ENCODE measurements at regions not wholly inside any gene's neighbourhood (a gene's known extent, or its start where the extent isn't known, plus 50 kb on each side); places are given as distances from the start of the nearest gene placed in this dataset.
"Not testable (repeated sequence)": the region's sequence is repeated elsewhere in the genome, so short reads cannot be mapped to it uniquely, and the experiment has no call there.

- intact Hi-C loops (cut with DNase I, micrococcal nuclease) = no loop called here
- Histone ChIP-seq H3K4me3 (no peak overlapping the region), H3K9me3 (no peaks in the 10 kb centered on the region), H3K4me1 (ENCODE audit: low read depth) (peaks cover 13% of the 10 kb centered on the region), H3K36me3 (ENCODE audit: low read depth) (no peaks in the 10 kb centered on the region)
- ATAC-seq = no peak
- TF ChIP-seq CTCF (IDR thresholded peaks at IDR 0.05) = no peak
- no peak for DNase-seq
Observed at GRCh38 chr6:167708501-167709094, 118.1 kb upstream of the AFDN start.

GRCh38 chr6:167709196-167709595, 117.5 kb upstream of the AFDN start:
- H3K9me3 ChIP-seq = no peaks in the 10 kb centered on the region
- no peaks in the 10 kb centered on the region for H3K36me3 ChIP-seq (ENCODE audit: low read depth)
- peaks cover 13% of the 10 kb centered on the region for H3K4me1 ChIP-seq (ENCODE audit: low read depth)
- no peak for TF ChIP-seq CTCF (IDR thresholded peaks at IDR 0.05)
- intact Hi-C loops (cut with DNase I, micrococcal nuclease) = no loop called here
- H3K4me3 ChIP-seq = no peak overlapping the region
- ATAC-seq (no peak), DNase-seq (no peak)

DNA sequence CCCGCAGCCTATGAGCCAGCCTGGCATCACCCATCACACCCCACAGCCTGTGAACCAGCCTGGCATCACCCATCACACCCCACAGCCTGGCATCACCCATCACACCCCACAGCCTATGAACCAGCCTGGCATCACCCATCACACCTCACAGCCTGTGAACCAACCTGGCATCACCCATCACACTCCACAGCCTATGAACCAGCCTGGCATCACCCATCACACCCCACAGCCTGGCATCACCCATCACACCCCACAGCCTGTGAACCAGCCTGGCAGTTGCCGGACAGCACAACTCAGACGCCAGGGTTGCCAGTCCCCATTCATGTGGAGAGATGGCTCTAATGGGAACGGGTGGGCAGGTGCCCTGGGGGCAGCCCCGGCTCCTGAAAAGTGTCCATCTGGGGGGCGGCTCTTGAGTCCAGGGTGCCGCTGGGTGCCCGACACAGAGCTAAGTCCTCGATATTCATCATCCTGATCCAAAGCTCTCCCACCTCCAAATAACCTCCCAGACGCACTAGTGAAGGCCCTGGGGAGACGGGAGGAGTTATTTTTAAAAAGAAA, 116.9 kb upstream of the AFDN start:
- H3K36me3 ChIP-seq (ENCODE audit: low read depth); ATAC-seq; H3K9me3 ChIP-seq; intact Hi-C loops (cut with DNase I, micrococcal nuclease); DNase-seq; H3K4me3 ChIP-seq: not testable (repeated sequence)
- H3K4me1 ChIP-seq (ENCODE audit: low read depth) = peaks cover 13% of the 10 kb centered on the region

DNA sequence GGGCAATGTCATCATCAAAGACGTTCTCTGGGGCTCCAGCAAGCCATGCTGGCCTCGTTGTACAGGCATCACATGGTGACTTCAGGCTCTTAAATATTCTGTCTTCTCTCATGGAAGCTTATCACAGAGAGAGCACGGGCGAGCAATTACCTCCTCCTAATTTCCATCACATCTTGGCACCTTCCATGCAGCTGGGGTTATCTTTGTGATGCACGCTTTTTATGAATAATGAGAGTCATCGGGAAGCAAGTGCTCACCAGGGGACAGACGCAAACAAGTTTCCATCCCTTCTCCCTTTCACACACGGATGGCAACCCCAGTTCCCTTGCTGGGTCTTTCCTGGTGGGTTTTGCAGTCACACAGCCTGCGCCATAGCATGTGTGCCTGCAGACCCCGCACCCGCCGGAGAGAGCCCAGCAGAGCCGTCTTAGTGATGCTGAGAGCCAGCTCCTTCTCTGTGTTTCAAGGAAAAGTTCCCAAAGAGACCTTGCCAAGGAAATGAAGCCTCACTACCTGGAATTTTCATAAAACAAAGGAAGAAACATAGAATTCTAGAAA, 116.3 kb upstream of the AFDN start:
- no peak for ATAC-seq
- no peaks in the 10 kb centered on the region for H3K9me3 ChIP-seq
- DNase-seq = no peak
- H3K4me1 ChIP-seq (ENCODE audit: low read depth) = peaks cover 13% of the 10 kb centered on the region
- TF ChIP-seq CTCF (IDR thresholded peaks at IDR 0.05) = no peak
- H3K4me3 ChIP-seq = no peak overlapping the region
- no peaks in the 10 kb centered on the region for H3K36me3 ChIP-seq (ENCODE audit: low read depth)
- intact Hi-C loops (cut with DNase I, micrococcal nuclease) = no loop called here

DNA sequence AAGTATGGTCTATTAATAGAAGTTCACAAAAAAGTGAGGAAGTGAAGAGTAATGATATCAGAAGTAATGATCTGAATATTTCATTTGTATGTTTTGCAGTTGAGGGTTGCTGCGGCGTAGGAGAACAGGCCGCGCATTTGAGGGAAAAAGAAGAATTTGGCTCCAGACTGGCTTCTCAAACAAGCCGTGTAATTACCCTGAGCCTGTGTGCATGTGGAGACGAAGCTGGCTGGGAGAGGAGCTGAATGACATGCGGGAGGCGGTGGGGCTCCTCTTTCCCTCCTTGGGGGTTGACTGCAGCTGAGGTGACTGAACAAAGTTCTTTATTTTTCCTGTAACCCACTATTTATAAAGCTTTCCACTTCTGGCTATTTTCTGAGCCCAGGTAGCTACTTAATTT, 115.5 kb upstream of the AFDN start:
- Histone ChIP-seq H3K9me3 (no peaks in the 10 kb centered on the region), H3K36me3 (ENCODE audit: low read depth) (no peaks in the 10 kb centered on the region), H3K4me3 (no peak overlapping the region), H3K4me1 (ENCODE audit: low read depth) (peaks cover 13% of the 10 kb centered on the region)
- DNase-seq = no peak
- TF ChIP-seq CTCF (IDR thresholded peaks at IDR 0.05) = no peak
- ATAC-seq = no peak
- intact Hi-C loops (cut with DNase I, micrococcal nuclease) = no loop called here
